HepG2 (cell line): ENCODE measurements at regions not wholly inside any gene's neighbourhood (a gene's known extent, or its start where the extent isn't known, plus 50 kb on each side); places are given as distances from the start of the nearest gene placed in this dataset.

Experiments used
- CBX5 ChIP-seq: sonication (generic); formaldehyde crosslinking; IDR thresholded peaks from 2 replicates; pipeline ENCODE4 v1.4.0; 2020; ENCODE audit warnings: missing genetic modification reagents, borderline replicate concordance
- CC2D1A ChIP-seq: sonication (generic); formaldehyde crosslinking; IDR thresholded peaks from 2 replicates; pipeline ENCODE4 v1.8.1; 2023; ENCODE audit warnings: mild to moderate bottlenecking, missing genetic modification reagents
- CREB1 ChIP-seq, 2 experiments: fragments of 450-650 bp in 1 of 2; IDR thresholded peaks; 2 replicates each; pipeline ENCODE4 v1.6.1; 2016 to 2017; ENCODE audit warnings: control low read depth in 1 of 2, mild to moderate bottlenecking in 1 of 2, missing compliant biosample characterization in 1 of 2, missing genetic modification characterization in 1 of 2
- EHMT2 ChIP-seq: fragments of 200-600 bp; sonication (generic); IDR thresholded peaks from 2 replicates; pipeline ENCODE4 v1.7.0; 2017; ENCODE audit warnings: antibody characterized with exemption, low read depth, low read length, borderline replicate concordance
- HNRNPK ChIP-seq: fragments of 200-400 bp; formaldehyde crosslinking; IDR thresholded peaks from 2 replicates; pipeline ENCODE4 v1.6.1; 2018; ENCODE audit warnings: low read length, low read depth, moderate library complexity, mild to moderate bottlenecking; ENCODE audit not compliant: poor library complexity, severe bottlenecking
- KDM1A ChIP-seq: IDR thresholded peaks from 2 replicates; pipeline ENCODE4 v1.6.1; 2016; ENCODE audit warnings: missing compliant biosample characterization
- PLRG1 ChIP-seq: fragments of 450-650 bp; conservative IDR thresholded peaks from 2 replicates; pipeline ENCODE4 v1.6.1; 2016
- SOX5 ChIP-seq: IDR thresholded peaks from 2 replicates; pipeline ENCODE4 v1.6.1; 2016; ENCODE audit warnings: borderline replicate concordance
- SUZ12 ChIP-seq: fragments of 150-350 bp; IDR thresholded peaks from 2 replicates; pipeline ENCODE4 v1.6.1; 2014; ENCODE audit warnings: low read depth, low read length
- ZBTB1 ChIP-seq: sonication (generic); formaldehyde crosslinking; IDR thresholded peaks from 2 replicates; pipeline ENCODE4 v1.4.0; 2020; ENCODE audit warnings: missing genetic modification reagents, borderline replicate concordance
- ZFP37 ChIP-seq: sonication (generic); formaldehyde crosslinking; IDR thresholded peaks from 2 replicates; pipeline ENCODE4 v1.4.0; 2020; ENCODE audit warnings: missing genetic modification reagents, borderline replicate concordance
- TF ChIP-seq, protein P1 (sequence below): conservative IDR thresholded peaks from 2 replicates; pipeline ENCODE4 v1.6.1; 2018; ENCODE audit warnings: missing genetic modification reagents
- TF ChIP-seq, protein P2 (sequence below): IDR thresholded peaks from 2 replicates; pipeline ENCODE4 v1.6.1; 2016; ENCODE audit warnings: low read depth, missing genetic modification reagents, missing compliant biosample characterization
- TF ChIP-seq, protein P3 (sequence below): sonication (generic); formaldehyde crosslinking; IDR thresholded peaks from 2 replicates; pipeline ENCODE4 v1.4.0; 2020; ENCODE audit warnings: missing genetic modification reagents, borderline replicate concordance
- TF ChIP-seq, protein P4 (sequence below): IDR thresholded peaks from 2 replicates; pipeline ENCODE4 v1.6.1; 2016; ENCODE audit warnings: missing biosample characterization, missing genetic modification reagents, low read depth

DNA sequence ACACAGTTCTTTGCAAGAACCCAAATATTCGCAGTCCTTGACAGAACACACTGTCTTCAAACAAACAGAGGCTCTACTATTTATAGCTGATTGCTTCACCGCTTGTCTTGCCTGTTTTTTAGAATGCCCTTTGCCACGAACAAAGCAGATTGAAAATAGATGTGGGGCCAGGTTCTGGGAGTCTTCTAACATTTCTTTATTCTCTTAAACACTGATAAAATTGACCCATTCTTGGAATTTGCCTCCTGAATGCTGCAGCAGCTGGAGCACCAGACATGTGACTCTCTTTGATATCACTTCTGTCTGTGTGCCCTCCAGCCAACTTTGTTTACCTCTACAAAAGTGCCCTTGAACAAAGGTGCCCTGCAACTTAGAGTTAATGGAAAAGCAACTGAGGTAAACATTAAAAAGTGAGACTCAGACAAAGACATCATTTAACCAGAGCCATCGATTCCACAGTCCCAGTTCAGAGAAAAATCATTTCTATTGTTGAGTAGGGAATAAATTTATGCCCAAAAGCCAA lies 64.2 kb upstream of the SPP1 start (continued):
- TF ChIP-seq EHMT2 = peak; percentile 75; the same call in 1 of the 2 replicates
- no peak for TF ChIP-seq ZBTB1
- TF ChIP-seq CBX5 (CRISPR knock-in tag) = no peak
- no peak for TF ChIP-seq SUZ12
- TF ChIP-seq, protein P1, sequence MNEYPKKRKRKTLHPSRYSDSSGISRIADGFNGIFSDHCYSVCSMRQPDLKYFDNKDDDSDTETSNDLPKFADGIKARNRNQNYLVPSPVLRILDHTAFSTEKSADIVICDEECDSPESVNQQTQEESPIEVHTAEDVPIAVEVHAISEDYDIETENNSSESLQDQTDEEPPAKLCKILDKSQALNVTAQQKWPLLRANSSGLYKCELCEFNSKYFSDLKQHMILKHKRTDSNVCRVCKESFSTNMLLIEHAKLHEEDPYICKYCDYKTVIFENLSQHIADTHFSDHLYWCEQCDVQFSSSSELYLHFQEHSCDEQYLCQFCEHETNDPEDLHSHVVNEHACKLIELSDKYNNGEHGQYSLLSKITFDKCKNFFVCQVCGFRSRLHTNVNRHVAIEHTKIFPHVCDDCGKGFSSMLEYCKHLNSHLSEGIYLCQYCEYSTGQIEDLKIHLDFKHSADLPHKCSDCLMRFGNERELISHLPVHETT (CRISPR knock-in tag) = no peak
- no peak for TF ChIP-seq HNRNPK
- TF ChIP-seq PLRG1 = no peak
- no peak for TF ChIP-seq CC2D1A (CRISPR knock-in tag)
- TF ChIP-seq, protein P2, sequence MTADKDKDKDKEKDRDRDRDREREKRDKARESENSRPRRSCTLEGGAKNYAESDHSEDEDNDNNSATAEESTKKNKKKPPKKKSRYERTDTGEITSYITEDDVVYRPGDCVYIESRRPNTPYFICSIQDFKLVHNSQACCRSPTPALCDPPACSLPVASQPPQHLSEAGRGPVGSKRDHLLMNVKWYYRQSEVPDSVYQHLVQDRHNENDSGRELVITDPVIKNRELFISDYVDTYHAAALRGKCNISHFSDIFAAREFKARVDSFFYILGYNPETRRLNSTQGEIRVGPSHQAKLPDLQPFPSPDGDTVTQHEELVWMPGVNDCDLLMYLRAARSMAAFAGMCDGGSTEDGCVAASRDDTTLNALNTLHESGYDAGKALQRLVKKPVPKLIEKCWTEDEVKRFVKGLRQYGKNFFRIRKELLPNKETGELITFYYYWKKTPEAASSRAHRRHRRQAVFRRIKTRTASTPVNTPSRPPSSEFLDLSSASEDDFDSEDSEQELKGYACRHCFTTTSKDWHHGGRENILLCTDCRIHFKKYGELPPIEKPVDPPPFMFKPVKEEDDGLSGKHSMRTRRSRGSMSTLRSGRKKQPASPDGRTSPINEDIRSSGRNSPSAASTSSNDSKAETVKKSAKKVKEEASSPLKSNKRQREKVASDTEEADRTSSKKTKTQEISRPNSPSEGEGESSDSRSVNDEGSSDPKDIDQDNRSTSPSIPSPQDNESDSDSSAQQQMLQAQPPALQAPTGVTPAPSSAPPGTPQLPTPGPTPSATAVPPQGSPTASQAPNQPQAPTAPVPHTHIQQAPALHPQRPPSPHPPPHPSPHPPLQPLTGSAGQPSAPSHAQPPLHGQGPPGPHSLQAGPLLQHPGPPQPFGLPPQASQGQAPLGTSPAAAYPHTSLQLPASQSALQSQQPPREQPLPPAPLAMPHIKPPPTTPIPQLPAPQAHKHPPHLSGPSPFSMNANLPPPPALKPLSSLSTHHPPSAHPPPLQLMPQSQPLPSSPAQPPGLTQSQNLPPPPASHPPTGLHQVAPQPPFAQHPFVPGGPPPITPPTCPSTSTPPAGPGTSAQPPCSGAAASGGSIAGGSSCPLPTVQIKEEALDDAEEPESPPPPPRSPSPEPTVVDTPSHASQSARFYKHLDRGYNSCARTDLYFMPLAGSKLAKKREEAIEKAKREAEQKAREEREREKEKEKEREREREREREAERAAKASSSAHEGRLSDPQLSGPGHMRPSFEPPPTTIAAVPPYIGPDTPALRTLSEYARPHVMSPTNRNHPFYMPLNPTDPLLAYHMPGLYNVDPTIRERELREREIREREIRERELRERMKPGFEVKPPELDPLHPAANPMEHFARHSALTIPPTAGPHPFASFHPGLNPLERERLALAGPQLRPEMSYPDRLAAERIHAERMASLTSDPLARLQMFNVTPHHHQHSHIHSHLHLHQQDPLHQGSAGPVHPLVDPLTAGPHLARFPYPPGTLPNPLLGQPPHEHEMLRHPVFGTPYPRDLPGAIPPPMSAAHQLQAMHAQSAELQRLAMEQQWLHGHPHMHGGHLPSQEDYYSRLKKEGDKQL (CRISPR knock-in tag) = 0 out of 2 replicates have a peak, but pooled peaks have one; percentile 68
- TF ChIP-seq, protein P3, sequence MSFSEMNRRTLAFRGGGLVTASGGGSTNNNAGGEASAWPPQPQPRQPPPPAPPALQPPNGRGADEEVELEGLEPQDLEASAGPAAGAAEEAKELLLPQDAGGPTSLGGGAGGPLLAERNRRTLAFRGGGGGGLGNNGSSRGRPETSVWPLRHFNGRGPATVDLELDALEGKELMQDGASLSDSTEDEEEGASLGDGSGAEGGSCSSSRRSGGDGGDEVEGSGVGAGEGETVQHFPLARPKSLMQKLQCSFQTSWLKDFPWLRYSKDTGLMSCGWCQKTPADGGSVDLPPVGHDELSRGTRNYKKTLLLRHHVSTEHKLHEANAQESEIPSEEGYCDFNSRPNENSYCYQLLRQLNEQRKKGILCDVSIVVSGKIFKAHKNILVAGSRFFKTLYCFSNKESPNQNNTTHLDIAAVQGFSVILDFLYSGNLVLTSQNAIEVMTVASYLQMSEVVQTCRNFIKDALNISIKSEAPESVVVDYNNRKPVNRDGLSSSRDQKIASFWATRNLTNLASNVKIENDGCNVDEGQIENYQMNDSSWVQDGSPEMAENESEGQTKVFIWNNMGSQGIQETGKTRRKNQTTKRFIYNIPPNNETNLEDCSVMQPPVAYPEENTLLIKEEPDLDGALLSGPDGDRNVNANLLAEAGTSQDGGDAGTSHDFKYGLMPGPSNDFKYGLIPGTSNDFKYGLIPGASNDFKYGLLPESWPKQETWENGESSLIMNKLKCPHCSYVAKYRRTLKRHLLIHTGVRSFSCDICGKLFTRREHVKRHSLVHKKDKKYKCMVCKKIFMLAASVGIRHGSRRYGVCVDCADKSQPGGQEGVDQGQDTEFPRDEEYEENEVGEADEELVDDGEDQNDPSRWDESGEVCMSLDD = no peak
- TF ChIP-seq KDM1A (CRISPR knock-in tag) = no peak
- TF ChIP-seq, protein P4, sequence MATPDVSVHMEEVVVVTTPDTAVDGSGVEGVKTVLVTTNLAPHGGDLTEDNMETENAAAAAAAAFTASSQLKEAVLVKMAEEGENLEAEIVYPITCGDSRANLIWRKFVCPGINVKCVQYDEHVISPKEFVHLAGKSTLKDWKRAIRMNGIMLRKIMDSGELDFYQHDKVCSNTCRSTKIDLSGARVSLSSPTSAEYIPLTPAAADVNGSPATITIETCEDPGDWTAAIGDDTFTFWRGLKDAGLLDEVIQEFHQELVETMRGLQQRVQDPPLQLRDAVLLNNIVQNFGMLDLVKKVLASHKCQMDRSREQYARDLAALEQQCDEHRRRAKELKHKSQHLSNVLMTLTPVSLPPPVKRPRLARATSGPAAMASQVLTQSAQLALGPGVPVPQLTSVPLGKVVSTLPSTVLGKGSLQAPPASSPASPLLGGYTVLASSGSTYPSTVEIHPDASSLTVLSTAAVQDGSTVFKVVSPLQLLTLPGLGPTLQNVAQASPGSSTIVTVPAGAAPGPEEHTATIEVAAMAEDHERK (CRISPR knock-in tag) = no peak
- TF ChIP-seq ZFP37 (CRISPR knock-in tag) = no peak
- peak; percentile 96 for TF ChIP-seq SOX5 (CRISPR knock-in tag)
- no peak for TF ChIP-seq CREB1 (IDR thresholded peaks at IDR 0.05)
- TF ChIP-seq CREB1 (CRISPR knock-in tag; IDR thresholded peaks at IDR 0.05) = peak; percentile 72
